ENCODE measurements at regions not wholly inside any gene's neighbourhood (a gene's known extent, or its start where the extent isn't known, plus 50 kb on each side); places are given as distances from the start of the nearest gene placed in this dataset.

DNA sequence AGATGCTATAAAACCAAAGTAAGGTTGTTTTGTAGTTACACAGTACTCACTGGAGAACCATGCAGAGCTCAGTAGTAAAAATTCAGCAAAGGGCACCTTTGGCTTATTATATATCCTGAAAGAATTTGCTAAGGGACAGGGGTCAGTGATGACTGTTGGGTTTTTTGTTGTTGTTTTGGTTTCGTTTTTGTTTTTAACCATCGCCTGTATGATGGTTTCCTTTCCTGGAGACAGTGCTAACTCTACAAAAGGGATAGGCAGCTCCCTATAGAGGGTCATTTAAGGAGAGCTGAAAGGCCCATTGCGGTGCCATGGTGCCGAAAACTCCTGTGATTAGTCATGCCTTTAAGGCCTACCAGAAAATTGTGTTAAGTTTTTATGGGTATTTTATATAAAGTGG, 118.2 kb upstream of the GOLIM4 start:
- H3K27ac ChIP-seq, result no peak overlapping the region
- H3K36me3 ChIP-seq, result no peaks in the 10 kb centered on the region
- no peaks in the 10 kb centered on the region for H3K9me3 ChIP-seq
- no peaks in the 10 kb centered on the region for H3K27me3 ChIP-seq
- H3K4me3 ChIP-seq (replicated peaks in 1 of 3), result no peak overlapping the region
- DNase-seq, result no peak
- no peaks in the 10 kb centered on the region for H3K4me1 ChIP-seq
- TF ChIP-seq, protein P1, sequence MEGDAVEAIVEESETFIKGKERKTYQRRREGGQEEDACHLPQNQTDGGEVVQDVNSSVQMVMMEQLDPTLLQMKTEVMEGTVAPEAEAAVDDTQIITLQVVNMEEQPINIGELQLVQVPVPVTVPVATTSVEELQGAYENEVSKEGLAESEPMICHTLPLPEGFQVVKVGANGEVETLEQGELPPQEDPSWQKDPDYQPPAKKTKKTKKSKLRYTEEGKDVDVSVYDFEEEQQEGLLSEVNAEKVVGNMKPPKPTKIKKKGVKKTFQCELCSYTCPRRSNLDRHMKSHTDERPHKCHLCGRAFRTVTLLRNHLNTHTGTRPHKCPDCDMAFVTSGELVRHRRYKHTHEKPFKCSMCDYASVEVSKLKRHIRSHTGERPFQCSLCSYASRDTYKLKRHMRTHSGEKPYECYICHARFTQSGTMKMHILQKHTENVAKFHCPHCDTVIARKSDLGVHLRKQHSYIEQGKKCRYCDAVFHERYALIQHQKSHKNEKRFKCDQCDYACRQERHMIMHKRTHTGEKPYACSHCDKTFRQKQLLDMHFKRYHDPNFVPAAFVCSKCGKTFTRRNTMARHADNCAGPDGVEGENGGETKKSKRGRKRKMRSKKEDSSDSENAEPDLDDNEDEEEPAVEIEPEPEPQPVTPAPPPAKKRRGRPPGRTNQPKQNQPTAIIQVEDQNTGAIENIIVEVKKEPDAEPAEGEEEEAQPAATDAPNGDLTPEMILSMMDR (IDR thresholded peaks at IDR 0.05), result no peak
- TF ChIP-seq POLR2A (IDR thresholded peaks at IDR 0.05), result no peak
- intact Hi-C loops (cut with DNase I), result loop anchor here (5.0 kb wide), 1 partner anchor 633 kb away; no protein-coding TSS in a partner anchor
- WGBS, 2 donors, result 67 to 80% methylated on average over 4 of the region's 4 CpGs

DNA sequence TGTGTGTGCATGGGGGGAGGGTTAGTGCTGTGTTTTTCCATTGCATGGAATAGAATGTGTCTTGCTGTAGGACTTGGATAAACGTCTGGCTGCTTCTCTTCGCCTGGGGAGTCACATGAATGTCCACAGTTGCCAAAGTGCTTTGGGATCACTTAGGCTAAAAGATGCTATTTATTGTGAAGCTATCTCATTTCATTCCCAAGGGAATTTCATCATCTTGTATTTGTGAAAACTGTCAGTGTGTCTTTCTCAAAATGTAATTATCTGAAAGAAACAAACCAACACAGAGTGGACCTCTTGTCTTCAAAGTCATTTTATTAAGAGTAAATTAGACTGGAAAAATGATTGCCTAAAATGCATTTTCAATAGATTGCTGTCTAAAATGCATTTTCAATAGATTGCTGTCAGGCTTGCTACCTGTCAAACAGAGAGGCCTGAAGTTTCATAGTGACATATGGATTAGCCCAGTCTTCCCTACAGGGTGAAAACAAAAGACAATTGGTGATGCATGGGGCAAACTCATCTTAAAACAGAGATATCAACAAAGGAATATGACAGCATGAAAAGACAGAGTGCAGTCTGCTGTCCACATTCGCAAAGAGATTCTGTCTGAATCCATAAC, 117.1 kb upstream of the GOLIM4 start:
- Histone ChIP-seq H3K27ac (no peak overlapping the region), H3K9me3 (no peaks in the 10 kb centered on the region), H3K27me3 (no peaks in the 10 kb centered on the region), H3K4me3 (replicated peaks in 1 of 3) (no peak overlapping the region), H3K36me3 (no peaks in the 10 kb centered on the region), H3K4me1 (no peaks in the 10 kb centered on the region)
- DNase-seq, result no peak
- WGBS, 2 donors, result 48 to 49% methylated on average over 3 of the region's 3 CpGs
- TF ChIP-seq, protein P1 (IDR thresholded peaks at IDR 0.05), result no peak
- no peak for TF ChIP-seq POLR2A (IDR thresholded peaks at IDR 0.05)
- intact Hi-C loops (cut with DNase I), result loop anchor here (5.0 kb wide), 1 partner anchor 635 kb away; no protein-coding TSS in a partner anchor

DNA sequence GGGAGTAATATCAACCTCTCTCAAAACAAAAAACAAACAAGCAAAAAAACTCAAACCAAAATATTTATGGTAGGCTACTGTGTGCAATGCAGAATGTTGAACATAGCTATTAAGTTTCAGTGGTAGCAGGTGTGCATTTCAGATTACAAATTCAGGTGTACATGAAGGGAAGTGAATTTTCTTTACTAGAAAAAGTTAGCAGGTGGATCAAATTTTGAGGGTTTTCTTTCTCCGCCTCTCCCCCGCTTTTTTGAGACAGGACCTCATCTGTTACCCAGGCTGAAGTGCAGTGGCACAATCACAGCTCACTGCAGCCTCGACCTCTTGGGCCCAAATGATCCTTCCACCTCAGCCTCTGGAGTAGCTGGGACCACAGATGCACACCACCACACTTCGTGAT, 109.7 kb upstream of the GOLIM4 start:
- no peak overlapping the region for H3K4me3 ChIP-seq (replicated peaks in 1 of 3)
- no peak for TF ChIP-seq POLR2A (IDR thresholded peaks at IDR 0.05)
- TF ChIP-seq, protein P1 (IDR thresholded peaks at IDR 0.05), result no peak
- DNase-seq, result no peak

DNA sequence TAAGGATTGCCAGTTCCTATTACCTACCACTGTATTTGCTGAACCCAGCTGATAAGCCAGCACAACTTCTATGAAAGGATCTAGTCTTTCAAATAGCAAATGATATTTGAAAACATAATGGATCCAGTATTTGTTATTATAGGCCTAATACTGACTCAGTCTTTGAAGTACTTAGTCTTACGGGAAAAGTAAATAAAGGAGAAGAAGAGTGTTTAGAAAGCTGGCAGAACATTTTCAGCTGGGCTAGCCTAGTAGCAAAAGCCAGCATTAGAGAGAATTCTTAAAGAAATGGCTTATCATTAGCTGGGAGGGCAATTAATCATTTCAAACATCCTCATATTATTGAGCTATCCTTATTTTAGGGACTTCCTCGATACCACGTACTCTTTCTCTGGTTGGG, 101.4 kb upstream of the GOLIM4 start:
- no peak overlapping the region for H3K27ac ChIP-seq
- no peak overlapping the region for H3K4me3 ChIP-seq (replicated peaks in 1 of 3)
- intact Hi-C loops (cut with DNase I), result no loop called here
- no peaks in the 10 kb centered on the region for H3K9me3 ChIP-seq
- H3K27me3 ChIP-seq, result no peaks in the 10 kb centered on the region
- no peaks in the 10 kb centered on the region for H3K36me3 ChIP-seq
- no peak for TF ChIP-seq POLR2A (IDR thresholded peaks at IDR 0.05)
- TF ChIP-seq, protein P1 (IDR thresholded peaks at IDR 0.05), result no peak
- 45 to 49% methylated on average over 3 of the region's 3 CpGs for WGBS, 2 donors
- no peak for DNase-seq
- peaks cover 6 to 9% of the 10 kb centered on the region in 2 donors for H3K4me1 ChIP-seq

More for the DNA sequence above, 109.7 kb upstream of the GOLIM4 start:
- Histone ChIP-seq H3K36me3 (no peaks in the 10 kb centered on the region), H3K9me3 (no peaks in the 10 kb centered on the region), H3K4me1 (no peaks in the 10 kb centered on the region), H3K27ac (no peak overlapping the region), H3K27me3 (no peaks in the 10 kb centered on the region)
- intact Hi-C loops (cut with DNase I), result no loop called here
- WGBS, 2 donors, result 94 to 95% methylated on average over 4 of the region's 4 CpGs

DNA sequence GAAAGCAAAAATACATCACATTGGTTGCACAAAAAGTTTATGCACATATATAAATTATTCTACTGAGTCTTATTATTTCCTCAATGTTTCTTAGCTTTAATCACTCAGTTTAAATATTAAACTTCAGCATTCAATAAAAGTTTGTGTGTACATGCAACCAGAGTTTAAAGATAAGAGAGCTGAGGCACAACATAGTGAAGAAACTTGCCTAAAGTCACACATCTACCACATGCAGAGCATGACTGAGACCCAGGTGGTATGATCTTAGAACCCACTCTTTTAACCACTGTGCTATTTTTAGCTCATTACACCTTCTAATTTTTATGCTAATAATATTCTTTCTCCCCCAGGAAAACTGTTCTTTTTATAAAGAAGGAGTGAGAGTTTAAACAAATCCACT, 96.1 kb upstream of the GOLIM4 start:
- Histone ChIP-seq H3K36me3 (no peaks in the 10 kb centered on the region), H3K4me1 (no peaks in the 10 kb centered on the region), H3K9me3 (no peaks in the 10 kb centered on the region), H3K4me3 (replicated peaks in 1 of 3) (no peak overlapping the region), H3K27me3 (no peaks in the 10 kb centered on the region), H3K27ac (no peak overlapping the region)
- TF ChIP-seq, protein P1 (IDR thresholded peaks at IDR 0.05), result no peak
- TF ChIP-seq POLR2A (IDR thresholded peaks at IDR 0.05), result no peak
- DNase-seq, result no peak
- intact Hi-C loops (cut with DNase I), result no loop called here

All from thyroid gland (tissue), 4 donors.